OCI-LY7 (cell line): ENCODE measurements at regions not wholly inside any gene's neighbourhood (a gene's known extent, or its start where the extent isn't known, plus 50 kb on each side); places are given as distances from the start of the nearest gene placed in this dataset.

Source experiments
- CTCF ChIP-seq: fragments of 200-600 bp; sonication (generic); conservative IDR thresholded peaks from 2 replicates; pipeline ENCODE4 v1.5.1; 2014; ENCODE audit warnings: mild to moderate bottlenecking, antibody characterized with exemption, low read length, moderate library complexity, mixed read lengths
- EZH2phosphoT487 ChIP-seq: fragments of 200-600 bp; sonication (generic); IDR thresholded peaks from 2 replicates; pipeline ENCODE4 v1.6.1; 2018; ENCODE audit warnings: low read depth, borderline replicate concordance, mild to moderate bottlenecking, mixed run types, antibody characterized with exemption, low read length, moderate library complexity, mixed read lengths

- TF ChIP-seq CTCF: no peak
- no peak for TF ChIP-seq EZH2phosphoT487
These were observed 847.1 kb upstream of the MBL2 start for GRCh38 chr10:53619671-53620070.
